ENCODE measurements at regions not wholly inside any gene's neighbourhood (a gene's known extent, or its start where the extent isn't known, plus 50 kb on each side); places are given as distances from the start of the nearest gene placed in this dataset.

GRCh38 chr4:156662921-156663320 is 308.7 kb downstream of the PDGFC start:
- no peak for DNase-seq (ENCODE audit: low spot score in 2 of 2)
- intact Hi-C loops (cut with DNase I; ENCODE audit: low total_unique reads) = loop anchor here (5.0 kb wide), 1 partner anchor 624 kb away; no protein-coding TSS in a partner anchor
- TF ChIP-seq CTCF (IDR thresholded peaks at IDR 0.05) (no peak), POLR2A (IDR thresholded peaks at IDR 0.05) (no peak)

GRCh38 chr4:156661555-156661954 is 310.0 kb downstream of the PDGFC start:
- DNase-seq (ENCODE audit: low spot score in 2 of 2) = no peak
- no peak for TF ChIP-seq POLR2A (IDR thresholded peaks at IDR 0.05)
- 73 to 78% methylated on average over 1 of the region's 1 CpG for WGBS, 2 donors
- intact Hi-C loops (cut with DNase I; ENCODE audit: low total_unique reads) = loop anchor here (5.0 kb wide), 1 partner anchor 626 kb away; no protein-coding TSS in a partner anchor
- H3K4me3 ChIP-seq (ENCODE audit: low read depth, poor library complexity, severe bottlenecking) = no peak overlapping the region

More at GRCh38 chr4:156662921-156663320, 308.7 kb downstream of the PDGFC start:
- H3K4me3 ChIP-seq (ENCODE audit: low read depth, poor library complexity, severe bottlenecking) = no peak overlapping the region
- 61 to 68% methylated on average over 1 of the region's 1 CpG for WGBS, 2 donors

GRCh38 chr4:156660465-156660864 is 311.1 kb downstream of the PDGFC start:
- intact Hi-C loops (cut with DNase I; ENCODE audit: low total_unique reads) = loop anchor here (5.0 kb wide), 1 partner anchor 627 kb away; no protein-coding TSS in a partner anchor
- no peak for DNase-seq (ENCODE audit: low spot score in 2 of 2)
- TF ChIP-seq CTCF (IDR thresholded peaks at IDR 0.05) (no peak), POLR2A (IDR thresholded peaks at IDR 0.05) (no peak)
- no peak overlapping the region for H3K4me3 ChIP-seq (ENCODE audit: low read depth, poor library complexity, severe bottlenecking)
- WGBS, 2 donors = 82 to 83% methylated on average over 2 of the region's 2 CpGs

- intact Hi-C loops (cut with DNase I; ENCODE audit: low total_unique reads) = loop anchor here (5.0 kb wide), 1 partner anchor 627 kb away; no protein-coding TSS in a partner anchor
- TF ChIP-seq CTCF (IDR thresholded peaks at IDR 0.05) (no peak), POLR2A (IDR thresholded peaks at IDR 0.05) (no peak)
- 70 to 74% methylated on average over 3 of the region's 3 CpGs for WGBS, 2 donors
- DNase-seq (ENCODE audit: low spot score in 2 of 2) = no peak
- H3K4me3 ChIP-seq (ENCODE audit: low read depth, poor library complexity, severe bottlenecking) = no peak overlapping the region
These were observed 311.6 kb downstream of the PDGFC start for GRCh38 chr4:156659983-156660382.

GRCh38 chr4:156659570-156659969 is 312.0 kb downstream of the PDGFC start:
- intact Hi-C loops (cut with DNase I; ENCODE audit: low total_unique reads) = no loop called here
- TF ChIP-seq POLR2A (IDR thresholded peaks at IDR 0.05) (no peak), CTCF (IDR thresholded peaks at IDR 0.05) (no peak)
- 67 to 74% methylated on average over 2 of the region's 2 CpGs for WGBS, 2 donors

GRCh38 chr4:156656896-156657295 is 314.7 kb downstream of the PDGFC start:
- TF ChIP-seq CTCF (IDR thresholded peaks at IDR 0.05) = no peak
- WGBS, 2 donors = 37 to 55% methylated on average over 2 of the region's 2 CpGs
- no peak for DNase-seq (ENCODE audit: low spot score in 2 of 2)
- intact Hi-C loops (cut with DNase I; ENCODE audit: low total_unique reads) = no loop called here
- no peak overlapping the region for H3K4me3 ChIP-seq (ENCODE audit: low read depth, poor library complexity, severe bottlenecking)

More at GRCh38 chr4:156659570-156659969, 312.0 kb downstream of the PDGFC start:
- no peak overlapping the region for H3K4me3 ChIP-seq (ENCODE audit: low read depth, poor library complexity, severe bottlenecking)
- no peak for DNase-seq (ENCODE audit: low spot score in 2 of 2)

Measured in lower leg skin (tissue), 4 donors.